ENCODE measurements at regions not wholly inside any gene's neighbourhood (a gene's known extent, or its start where the extent isn't known, plus 50 kb on each side); places are given as distances from the start of the nearest gene placed in this dataset.

GRCh38 chr20:39547546-39548408, 585.6 kb downstream of the DHX35 start:
- no peak for DNase-seq (ENCODE audit: low read depth)

DNA sequence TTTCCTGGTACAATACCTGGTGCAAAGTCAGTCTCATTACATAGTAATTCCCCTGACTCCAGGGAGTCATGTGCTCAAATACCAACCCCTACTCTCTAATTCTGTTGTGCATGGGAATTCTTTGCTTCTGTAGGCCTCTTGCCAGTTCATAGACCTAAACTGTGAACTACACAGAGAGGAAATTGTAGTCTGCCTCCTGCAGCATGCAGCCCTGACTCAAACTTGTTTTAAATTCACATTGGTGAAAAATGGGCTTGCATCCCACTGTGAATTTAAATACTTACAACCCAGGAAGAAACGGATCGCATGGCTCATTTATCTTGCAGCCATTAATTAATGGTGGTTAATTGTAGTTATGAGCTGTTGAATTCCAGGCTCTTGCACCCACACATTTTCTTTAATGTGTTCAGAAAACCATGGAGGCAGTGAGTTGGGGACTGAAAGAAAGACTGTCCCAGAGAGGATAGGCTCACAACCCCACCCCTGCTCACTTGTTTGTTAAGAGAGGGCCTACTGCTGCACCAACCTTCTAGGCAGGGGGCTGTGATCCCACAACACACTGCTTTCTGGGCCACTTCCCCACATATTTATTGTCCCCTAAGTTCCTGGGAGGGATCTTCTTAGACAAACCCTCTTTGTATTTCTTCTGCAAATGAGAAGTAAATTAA, 579.1 kb downstream of the DHX35 start:
- no peak for DNase-seq (ENCODE audit: low read depth)

DNA sequence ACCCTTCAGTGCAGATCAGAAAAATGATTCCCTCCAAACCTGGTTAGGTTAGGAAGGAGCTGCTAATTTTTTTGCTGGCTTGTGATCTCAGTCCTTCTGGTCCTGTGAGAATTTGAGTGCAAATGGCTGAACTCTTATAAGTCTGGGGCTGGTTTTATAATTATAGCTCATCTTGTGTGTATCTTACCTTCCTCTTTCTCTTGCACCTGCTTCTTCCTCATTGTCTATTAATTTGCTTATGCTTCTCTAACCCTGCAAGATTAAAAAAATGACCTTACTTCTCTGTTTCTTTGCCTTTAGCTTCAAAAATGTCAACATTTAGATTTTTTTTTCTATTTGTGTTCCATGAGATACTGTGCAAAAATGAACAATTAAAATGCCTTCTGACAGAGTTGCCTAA, 576.2 kb downstream of the DHX35 start:
- no peak for DNase-seq (ENCODE audit: low read depth)

DNA sequence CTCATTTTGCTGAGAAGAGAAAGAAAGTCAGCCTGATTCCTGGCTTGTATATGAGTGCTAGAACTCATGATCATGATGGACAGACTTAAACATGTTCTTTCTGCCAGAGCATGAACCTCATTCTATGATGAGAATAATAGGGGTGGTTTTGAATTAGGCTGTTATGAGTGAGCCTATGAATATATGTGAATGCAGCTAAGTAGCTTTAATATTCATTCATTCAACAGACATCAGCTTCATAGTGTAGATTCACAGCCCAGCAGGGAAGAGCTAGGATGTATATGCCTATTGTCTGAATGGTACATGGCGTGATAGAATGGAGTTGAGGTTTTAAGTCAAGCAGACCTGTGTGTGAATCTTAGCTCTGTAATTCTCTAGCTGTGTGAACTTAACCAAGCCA, 573.2 kb downstream of the DHX35 start:
- no peak for DNase-seq (ENCODE audit: low read depth)

GRCh38 chr20:39534846-39535245, 572.7 kb downstream of the DHX35 start:
- DNase-seq (ENCODE audit: low read depth), result no peak

DNA sequence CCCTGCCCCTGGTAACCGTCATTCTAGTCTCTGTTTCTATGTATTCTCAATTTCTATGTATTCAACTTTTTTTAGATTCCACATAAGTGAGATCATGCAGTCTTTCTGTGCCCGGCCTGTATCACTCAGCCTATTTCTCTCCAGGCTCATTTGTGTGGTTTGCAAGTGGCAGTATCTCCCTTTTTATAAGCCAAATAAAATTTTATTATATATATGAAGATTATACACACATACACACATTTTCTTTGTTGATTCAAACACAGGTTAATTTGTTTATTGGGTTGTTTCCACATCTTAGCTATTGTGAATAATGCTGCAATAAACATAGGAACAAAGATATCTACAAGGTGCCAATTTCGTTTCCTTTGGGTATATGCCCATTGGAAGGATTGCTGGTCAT, 571.7 kb downstream of the DHX35 start:
- no peak for DNase-seq (ENCODE audit: low read depth)

DNA sequence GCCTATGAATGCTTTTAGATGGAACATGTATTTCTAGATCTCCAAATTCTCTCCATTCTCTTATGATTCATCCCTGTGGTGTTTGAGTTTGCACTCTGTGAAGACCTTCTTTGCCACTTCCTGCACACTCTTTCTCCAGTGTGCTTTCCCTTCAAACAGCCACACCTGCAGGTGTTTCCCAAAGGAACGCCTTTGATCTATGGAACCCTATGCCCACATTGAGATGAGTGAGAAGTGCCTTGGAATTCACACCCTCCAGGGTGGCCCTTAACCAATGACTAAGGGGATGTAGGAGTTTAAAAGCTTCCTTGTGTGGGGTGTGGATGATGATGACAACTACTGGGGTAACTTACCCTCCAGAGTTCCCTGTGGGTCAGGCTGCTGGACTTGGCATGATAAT, 570.1 kb downstream of the DHX35 start:
- no peak for DNase-seq (ENCODE audit: low read depth)

- DNase-seq (ENCODE audit: low read depth), result no peak
Observed at GRCh38 chr20:39528436-39528835, 566.3 kb downstream of the DHX35 start.

GRCh38 chr20:39524371-39524911, 562.3 kb downstream of the DHX35 start:
- DNase-seq (ENCODE audit: low read depth), result no peak

DNA sequence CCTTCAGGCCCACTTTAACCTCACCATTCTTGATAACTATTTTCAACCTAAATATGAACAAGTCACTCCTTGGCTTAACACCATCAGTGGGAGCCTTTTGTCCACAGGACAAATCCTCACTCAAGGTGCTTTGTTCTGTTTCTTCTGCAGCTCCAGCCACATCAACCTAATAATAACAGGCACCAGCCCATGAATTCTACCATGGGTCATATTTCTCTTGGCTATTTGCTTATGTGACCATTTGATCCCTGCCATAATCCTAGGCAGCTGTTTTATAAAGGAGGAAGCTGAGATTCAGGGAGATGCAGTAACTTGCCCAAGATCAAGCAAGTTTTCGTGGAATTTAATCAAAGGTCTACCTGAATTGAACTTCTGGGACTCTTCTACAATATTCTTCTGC, 561.3 kb downstream of the DHX35 start:
- no peak for DNase-seq (ENCODE audit: low read depth)

DNA sequence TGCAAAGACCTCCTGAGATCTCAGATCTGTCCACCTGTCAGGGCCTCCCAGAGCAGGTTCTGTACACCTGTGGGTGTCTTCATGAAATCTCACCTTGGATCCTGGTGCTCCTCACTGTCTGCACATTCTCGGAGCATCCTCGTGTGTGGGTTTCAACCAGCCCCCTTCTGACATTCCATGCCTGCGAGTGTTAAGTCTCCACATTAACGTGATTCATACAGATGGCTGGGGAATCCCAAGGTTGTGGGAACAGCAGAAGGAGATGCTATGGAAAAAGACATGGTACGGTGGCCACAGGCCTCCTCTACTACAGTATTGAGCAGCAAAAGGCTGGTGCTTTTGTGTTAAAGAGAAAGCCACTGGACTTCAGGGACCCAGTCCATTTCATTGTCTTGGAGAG, 556.5 kb downstream of the DHX35 start:
- DNase-seq (ENCODE audit: low read depth), result no peak

- no peak for DNase-seq (ENCODE audit: low read depth)
Observed at GRCh38 chr20:39516964-39517363, 554.8 kb downstream of the DHX35 start.

GRCh38 chr20:39504710-39505094, 542.6 kb downstream of the DHX35 start:
- no peak for DNase-seq (ENCODE audit: low read depth)

DNA sequence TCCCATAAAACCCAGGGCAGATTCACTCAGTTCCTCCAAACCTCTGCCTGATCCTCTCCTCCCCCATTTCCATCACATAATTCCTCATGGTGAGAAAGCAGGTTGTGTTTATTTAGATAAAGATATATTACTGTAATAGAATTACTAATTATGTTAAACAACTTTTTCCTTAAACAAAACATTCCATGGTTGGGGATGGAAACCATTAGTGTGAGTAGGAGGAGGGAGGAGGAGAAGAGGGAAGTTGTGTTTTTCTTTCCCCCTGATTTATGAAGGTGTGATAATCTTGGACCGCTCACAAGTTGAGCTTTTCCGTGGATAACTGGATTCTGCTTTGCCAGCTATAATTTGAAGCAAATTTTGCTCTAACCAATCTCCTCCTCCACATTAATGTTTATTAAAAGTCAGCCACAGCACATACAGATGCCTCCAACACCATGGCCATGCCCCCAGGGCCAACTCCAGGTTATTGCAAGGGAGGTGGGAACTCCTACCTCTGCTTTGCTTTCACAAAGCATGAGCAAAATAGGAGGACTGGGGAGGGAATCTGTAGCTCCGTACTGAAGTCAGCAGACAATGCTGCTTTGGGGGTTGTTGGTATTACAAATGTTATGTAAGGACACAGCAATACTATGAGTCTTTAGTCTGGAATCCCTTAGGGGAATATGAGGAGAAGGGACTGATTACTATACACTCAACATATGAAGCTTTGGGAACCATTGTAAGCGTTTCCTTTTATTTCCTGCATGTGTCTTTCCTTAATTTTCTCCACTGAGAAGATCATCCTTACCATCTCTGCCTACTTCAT, 542.0 kb downstream of the DHX35 start:
- no peak for DNase-seq (ENCODE audit: low read depth)

GRCh38 chr20:39492223-39492797, 530.2 kb downstream of the DHX35 start:
- DNase-seq (ENCODE audit: low read depth), result no peak

DNA sequence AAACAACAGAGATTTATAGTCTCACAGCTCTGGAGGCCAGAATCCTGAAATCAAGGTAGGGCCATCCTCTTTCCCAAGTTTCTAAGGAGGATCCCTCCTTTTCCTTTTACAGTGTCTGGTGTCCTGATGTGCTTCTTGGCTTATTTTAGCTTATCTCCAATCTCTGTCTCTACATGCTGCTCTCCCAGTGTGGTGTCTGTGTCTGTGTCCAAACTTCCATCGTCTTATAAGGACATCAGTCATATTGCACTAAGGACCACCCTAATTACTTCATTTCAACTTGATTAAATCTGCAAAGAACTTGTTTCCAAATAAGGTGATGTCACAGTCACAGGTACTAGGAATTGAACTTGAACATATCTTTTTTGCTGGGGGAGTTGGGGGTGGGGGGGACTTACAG, 529.6 kb downstream of the DHX35 start:
- DNase-seq (ENCODE audit: low read depth), result no peak

DNA sequence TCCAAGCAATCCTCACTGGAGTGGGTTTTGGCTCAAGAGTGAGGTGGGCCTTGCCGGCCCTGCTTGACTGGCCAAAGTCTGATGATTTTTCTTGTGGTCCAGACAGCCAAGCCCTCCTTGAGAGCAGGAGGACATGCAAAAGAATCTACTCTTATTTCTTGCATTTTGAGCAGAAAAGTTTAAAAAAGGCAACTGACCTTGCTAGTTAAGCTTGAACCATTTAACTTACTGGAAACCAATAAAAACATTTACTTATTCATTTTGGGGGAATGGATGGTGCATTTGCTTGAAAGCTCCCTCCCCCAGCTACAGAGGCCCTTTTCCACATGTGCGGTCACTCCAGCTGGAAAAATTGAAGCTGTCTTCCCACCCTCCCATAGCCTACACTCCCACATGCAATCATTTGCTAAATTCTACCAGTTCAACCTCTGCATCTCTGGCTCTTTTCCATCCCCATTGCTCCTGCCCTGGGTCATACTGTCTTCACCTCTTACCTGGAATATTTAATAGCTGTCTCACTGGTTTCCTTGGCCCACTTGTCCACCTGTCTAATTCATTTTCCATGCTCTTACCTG, 527.9 kb downstream of the DHX35 start:
- no peak for DNase-seq (ENCODE audit: low read depth)

GRCh38 chr20:39480276-39481043, 518.3 kb downstream of the DHX35 start:
- no peak for DNase-seq (ENCODE audit: low read depth)

- DNase-seq (ENCODE audit: low read depth), result no peak
Observed at GRCh38 chr20:39479196-39479810, 517.2 kb downstream of the DHX35 start.

- no peak for DNase-seq (ENCODE audit: low read depth)
Observed at GRCh38 chr20:39474879-39475278, 512.7 kb downstream of the DHX35 start.

DNA sequence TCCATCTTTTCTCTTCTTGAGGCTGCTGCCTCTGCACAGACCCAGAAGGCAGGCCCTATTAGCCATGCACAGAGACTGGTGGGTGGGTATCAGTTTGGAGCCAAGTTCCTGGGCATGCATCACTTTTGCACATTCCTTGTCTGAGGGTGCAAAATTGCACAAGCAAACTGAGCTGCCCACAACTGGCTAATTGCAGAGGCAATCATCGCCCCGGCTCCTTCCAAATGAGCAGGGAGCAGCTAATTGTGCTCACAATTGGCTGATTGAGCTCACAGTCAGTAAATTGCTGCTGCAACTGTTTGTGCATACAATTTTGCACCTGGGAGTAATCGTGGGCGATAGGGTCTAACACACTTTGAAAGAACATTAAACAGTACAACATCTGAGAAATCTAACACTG, 511.4 kb downstream of the DHX35 start:
- no peak for DNase-seq (ENCODE audit: low read depth)
